Vagina (tissue), 2 donors: ENCODE measurements at regions not wholly inside any gene's neighbourhood (a gene's known extent, or its start where the extent isn't known, plus 50 kb on each side); places are given as distances from the start of the nearest gene placed in this dataset.

Experiments
- DNase-seq, 2 donors: peaks; one replicate each; pipeline ENCODE4 v3.0.0-alpha.2; 2017; ENCODE audit errors: extremely low spot score in 2 of 2
- H3K27ac ChIP-seq: fragments of 200-600 bp; sonication (generic); one replicate; pipeline ENCODE4 v1.5.1; 2019
- H3K27me3 ChIP-seq: fragments of 200-600 bp; sonication (generic); one replicate; pipeline ENCODE4 v1.5.1; 2019
- H3K36me3 ChIP-seq, 2 donors: fragments of 200-600 bp; sonication (generic); one replicate each; pipeline ENCODE4 v1.5.1; 2017 to 2019
- H3K4me1 ChIP-seq: fragments of 200-600 bp; sonication (generic); one replicate; pipeline ENCODE4 v1.5.1; 2019
- H3K4me3 ChIP-seq, 2 donors: fragments of 200-600 bp; sonication (generic); 1 replicate in 1 of 2; 2 replicates in 1 of 2; pipeline ENCODE4 v1.5.1; 2016 to 2019
- H3K9me3 ChIP-seq: fragments of 200-600 bp; sonication (generic); one replicate; pipeline ENCODE4 v1.5.1; 2019
- POLR2A ChIP-seq, 2 donors: fragments of 450-650 bp; IDR thresholded peaks; one replicate each; pipeline ENCODE4 v1.6.1; 2017; ENCODE audit warnings: antibody characterized with exemption in 2 of 2, mild to moderate bottlenecking in 2 of 2, moderate library complexity in 2 of 2
- POLR2AphosphoS5 ChIP-seq, 2 donors: sonication (generic); formaldehyde crosslinking; IDR thresholded peaks; one replicate each; pipeline ENCODE4 v1.9.0; 2017; ENCODE audit warnings: antibody characterized with exemption in 2 of 2, mild to moderate bottlenecking in 2 of 2, low read depth in 1 of 2; ENCODE audit not compliant: insufficient read depth in 1 of 2
- intact Hi-C: fragments of 100-400 bp; cut with DNase I; formaldehyde crosslinking; loops from one replicate; pipeline ENCODE4 v1.15.1; 2023
- TF ChIP-seq, protein P1 (sequence below), 3 experiments: fragments of 450-650 bp in 2 of 3; fragments of 200-600 bp in 1 of 3; sonication (generic) in 1 of 3; IDR thresholded peaks; one replicate each; pipeline ENCODE4 v1.5.1; 2017 to 2019; ENCODE audit warnings: antibody characterized with exemption in 3 of 3, mild to moderate bottlenecking in 2 of 3, moderate library complexity in 2 of 3

DNA sequence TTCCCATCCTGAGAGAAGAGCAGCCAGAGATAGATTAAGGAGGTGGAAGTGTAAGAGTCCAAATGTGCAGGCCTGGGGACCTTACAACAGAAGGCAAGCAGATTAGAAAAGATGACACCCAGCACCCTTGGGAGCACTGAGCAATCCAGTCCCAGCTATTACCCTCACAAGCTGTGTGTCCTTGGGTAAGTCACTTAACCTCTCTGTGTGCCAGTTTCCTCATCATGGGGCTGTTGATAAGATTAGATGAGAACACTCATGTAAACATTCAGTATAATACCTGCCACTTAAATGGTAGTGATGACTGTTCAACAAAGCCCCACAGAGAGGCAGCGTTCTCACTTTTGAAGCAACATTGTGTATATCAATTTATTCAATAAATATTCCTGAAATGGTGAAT, 114.8 kb upstream of the CST7 start:
- Histone ChIP-seq H3K27ac (no peak overlapping the region), H3K4me1 (no peaks in the 10 kb centered on the region), H3K27me3 (no peaks in the 10 kb centered on the region), H3K36me3 (no peaks in the 10 kb centered on the region), H3K4me3 (no peak overlapping the region), H3K9me3 (peaks cover 4% of the 10 kb centered on the region)
- intact Hi-C loops, result no loop called here
- no peak for TF ChIP-seq POLR2AphosphoS5 (IDR thresholded peaks at IDR 0.05; ENCODE audit: insufficient read depth in 1 of 2, low read depth in 1 of 2)
- TF ChIP-seq, protein P1, sequence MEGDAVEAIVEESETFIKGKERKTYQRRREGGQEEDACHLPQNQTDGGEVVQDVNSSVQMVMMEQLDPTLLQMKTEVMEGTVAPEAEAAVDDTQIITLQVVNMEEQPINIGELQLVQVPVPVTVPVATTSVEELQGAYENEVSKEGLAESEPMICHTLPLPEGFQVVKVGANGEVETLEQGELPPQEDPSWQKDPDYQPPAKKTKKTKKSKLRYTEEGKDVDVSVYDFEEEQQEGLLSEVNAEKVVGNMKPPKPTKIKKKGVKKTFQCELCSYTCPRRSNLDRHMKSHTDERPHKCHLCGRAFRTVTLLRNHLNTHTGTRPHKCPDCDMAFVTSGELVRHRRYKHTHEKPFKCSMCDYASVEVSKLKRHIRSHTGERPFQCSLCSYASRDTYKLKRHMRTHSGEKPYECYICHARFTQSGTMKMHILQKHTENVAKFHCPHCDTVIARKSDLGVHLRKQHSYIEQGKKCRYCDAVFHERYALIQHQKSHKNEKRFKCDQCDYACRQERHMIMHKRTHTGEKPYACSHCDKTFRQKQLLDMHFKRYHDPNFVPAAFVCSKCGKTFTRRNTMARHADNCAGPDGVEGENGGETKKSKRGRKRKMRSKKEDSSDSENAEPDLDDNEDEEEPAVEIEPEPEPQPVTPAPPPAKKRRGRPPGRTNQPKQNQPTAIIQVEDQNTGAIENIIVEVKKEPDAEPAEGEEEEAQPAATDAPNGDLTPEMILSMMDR (IDR thresholded peaks at IDR 0.05), result no peak
- TF ChIP-seq POLR2A (IDR thresholded peaks at IDR 0.05), result no peak
- DNase-seq, result peak in 1 of 2 donors; percentile 47

DNA sequence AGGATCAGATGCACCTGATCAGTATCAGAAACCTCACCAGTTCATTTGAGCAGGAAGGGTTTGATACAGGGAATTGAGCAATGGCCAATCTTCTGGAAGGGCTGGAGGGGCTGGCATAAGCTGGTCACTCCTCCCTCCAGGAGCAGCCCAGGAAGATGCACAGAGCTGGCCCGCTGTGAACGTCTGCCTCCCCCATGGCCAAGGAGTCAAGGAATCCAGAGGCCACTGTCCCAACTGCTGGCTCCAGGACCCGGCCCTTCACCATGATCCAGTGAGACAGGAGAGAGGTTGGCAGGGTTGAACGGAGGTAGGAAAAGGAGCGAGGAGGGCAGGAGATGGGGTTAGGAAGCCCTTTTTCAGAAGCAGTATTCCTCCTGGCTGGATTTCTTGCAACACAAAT, 113.9 kb upstream of the CST7 start:
- peak in 1 of 2 donors; percentile 70 for DNase-seq
- Histone ChIP-seq H3K4me1 (no peaks in the 10 kb centered on the region), H3K36me3 (no peaks in the 10 kb centered on the region), H3K27me3 (no peaks in the 10 kb centered on the region), H3K27ac (no peak overlapping the region), H3K4me3 (no peak overlapping the region), H3K9me3 (peaks cover 4% of the 10 kb centered on the region)
- TF ChIP-seq, protein P1 (IDR thresholded peaks at IDR 0.05), result no peak
- TF ChIP-seq POLR2AphosphoS5 (IDR thresholded peaks at IDR 0.05; ENCODE audit: insufficient read depth in 1 of 2, low read depth in 1 of 2) (no peak), POLR2A (IDR thresholded peaks at IDR 0.05) (no peak)
- intact Hi-C loops, result no loop called here

DNA sequence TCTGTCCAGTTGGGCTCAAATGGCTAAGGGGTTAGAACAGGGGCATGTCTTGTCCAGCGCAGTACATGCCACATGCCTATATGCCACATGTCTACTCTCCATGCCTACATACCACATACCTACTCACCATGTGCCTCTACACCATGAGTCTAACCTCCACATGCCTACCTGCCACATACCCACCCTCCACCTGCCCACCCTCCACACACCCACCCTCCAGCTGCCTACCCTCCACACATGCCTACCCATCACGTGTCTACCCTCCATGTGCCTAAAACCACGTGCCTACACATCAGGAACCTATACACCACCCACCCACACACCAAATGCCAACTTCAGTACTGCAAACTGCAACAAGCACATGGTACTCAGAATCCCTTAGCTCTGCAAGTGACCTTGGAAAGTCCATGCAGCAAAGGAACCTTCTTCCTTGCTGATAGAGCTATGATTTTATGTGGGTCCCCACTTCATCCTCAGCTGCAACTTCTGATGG, 113.0 kb upstream of the CST7 start:
- no peak for DNase-seq
- Histone ChIP-seq H3K27me3 (no peaks in the 10 kb centered on the region), H3K9me3 (no peaks in the 10 kb centered on the region), H3K36me3 (no peaks in the 10 kb centered on the region), H3K4me1 (no peaks in the 10 kb centered on the region), H3K27ac (no peak overlapping the region), H3K4me3 (no peak overlapping the region)
- intact Hi-C loops, result no loop called here
- TF ChIP-seq, protein P1 (IDR thresholded peaks at IDR 0.05), result no peak
- TF ChIP-seq POLR2A (IDR thresholded peaks at IDR 0.05) (no peak), POLR2AphosphoS5 (IDR thresholded peaks at IDR 0.05; ENCODE audit: insufficient read depth in 1 of 2, low read depth in 1 of 2) (no peak)

DNA sequence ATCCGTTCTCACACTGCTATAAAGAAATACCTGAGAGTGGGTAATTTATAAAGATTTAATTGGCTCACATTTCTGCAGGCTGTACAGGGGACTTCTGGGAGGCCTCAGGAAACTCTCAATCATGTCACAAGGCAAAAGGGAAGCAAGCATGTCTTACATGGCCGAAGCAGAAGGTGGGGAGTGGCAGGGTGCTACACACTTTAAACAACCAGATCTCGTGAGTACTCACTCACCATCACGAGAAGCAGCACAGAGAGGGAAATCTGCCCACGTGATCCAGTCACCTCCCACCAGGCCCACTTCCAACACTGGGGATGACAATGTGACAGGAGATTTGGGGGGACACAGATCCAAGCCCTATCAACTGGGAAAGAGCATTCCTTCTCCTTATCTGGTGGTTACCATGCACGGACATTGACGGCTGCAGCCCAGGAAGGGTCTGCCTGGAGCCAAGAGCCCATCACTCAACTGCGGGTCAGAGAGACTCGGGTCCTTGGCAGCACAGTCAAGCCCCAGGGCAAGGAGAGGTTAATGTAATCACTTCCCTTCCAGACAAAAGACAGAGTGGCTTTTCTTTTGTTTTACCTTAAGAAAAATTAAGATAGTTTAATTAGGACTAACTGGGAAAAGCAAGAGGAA, 112.3 kb upstream of the CST7 start:
- no peaks in the 10 kb centered on the region for H3K9me3 ChIP-seq
- no peaks in the 10 kb centered on the region for H3K36me3 ChIP-seq
- intact Hi-C loops, result no loop called here
- TF ChIP-seq POLR2AphosphoS5 (IDR thresholded peaks at IDR 0.05; ENCODE audit: insufficient read depth in 1 of 2, low read depth in 1 of 2), result no peak
- TF ChIP-seq, protein P1 (IDR thresholded peaks at IDR 0.05), result no peak
- TF ChIP-seq POLR2A (IDR thresholded peaks at IDR 0.05), result no peak
- H3K27ac ChIP-seq, result no peak overlapping the region
- H3K4me1 ChIP-seq, result no peaks in the 10 kb centered on the region
- no peaks in the 10 kb centered on the region for H3K27me3 ChIP-seq
- DNase-seq, result peak in 1 of 2 donors; percentile 37
- no peak overlapping the region for H3K4me3 ChIP-seq

DNA sequence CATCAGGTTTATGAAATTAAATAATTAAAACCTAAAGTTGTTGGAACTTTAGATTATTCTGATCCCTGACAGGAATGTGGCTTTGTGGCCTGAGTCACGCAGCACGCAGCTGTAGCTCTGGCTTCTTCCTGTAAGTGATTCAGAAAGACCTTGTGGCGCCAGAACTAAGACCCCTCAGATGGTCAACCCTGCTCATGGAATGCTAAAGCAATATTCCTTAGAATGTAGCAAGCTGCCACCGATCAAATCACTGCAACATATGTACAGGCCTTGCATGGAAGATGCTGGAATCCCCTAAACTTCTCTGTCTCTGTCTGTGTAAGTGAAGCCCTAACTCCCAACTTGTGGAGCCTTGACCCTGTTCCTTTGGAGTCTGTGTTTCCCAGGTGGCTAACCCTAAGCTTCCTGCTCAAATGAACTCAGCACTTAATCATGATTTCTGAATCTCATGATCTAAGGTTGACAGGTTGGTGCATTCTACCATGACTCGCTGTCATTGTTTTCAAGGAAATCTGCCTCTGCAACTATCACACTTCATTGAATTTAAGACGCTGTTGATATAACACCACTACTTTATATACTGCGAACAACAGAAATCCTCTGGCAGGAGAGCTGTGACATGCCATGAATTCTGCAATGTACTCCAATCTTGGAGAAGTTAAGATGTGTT, 111.2 kb upstream of the CST7 start:
- TF ChIP-seq, protein P1 (IDR thresholded peaks at IDR 0.05), result no peak
- TF ChIP-seq POLR2AphosphoS5 (IDR thresholded peaks at IDR 0.05; ENCODE audit: insufficient read depth in 1 of 2, low read depth in 1 of 2) (no peak), POLR2A (IDR thresholded peaks at IDR 0.05) (no peak)
- intact Hi-C loops, result no loop called here
- no peaks in the 10 kb centered on the region for H3K9me3 ChIP-seq

More for the DNA sequence above, 111.2 kb upstream of the CST7 start:
- H3K27me3 ChIP-seq, result no peaks in the 10 kb centered on the region
- no peak overlapping the region for H3K4me3 ChIP-seq
- no peaks in the 10 kb centered on the region for H3K4me1 ChIP-seq
- H3K36me3 ChIP-seq, result no peaks in the 10 kb centered on the region
- peak in 1 of 2 donors; percentile 13 for DNase-seq
- no peak overlapping the region for H3K27ac ChIP-seq
